Embryonic facial prominence (tissue), 1 donor: ENCODE measurements at regions not wholly inside any gene's neighbourhood (a gene's known extent, or its start where the extent isn't known, plus 50 kb on each side); places are given as distances from the start of the nearest gene placed in this dataset.
"Not testable (repeated sequence)": the region's sequence is repeated elsewhere in the genome, so short reads cannot be mapped to it uniquely, and the experiment has no call there.

Source experiments
- DNase-seq: peaks from one replicate; pipeline ENCODE4 v3.0.0-alpha.2; 2016; ENCODE audit errors: extremely low spot score

- no peak for DNase-seq
Measured at GRCh38 chr2:175256806-175257585, 75.5 kb upstream of the ATP5MC3 start.

GRCh38 chr2:175256391-175256790 is 74.9 kb upstream of the ATP5MC3 start:
- not testable (repeated sequence) for DNase-seq

- DNase-seq, result no peak
Measured at GRCh38 chr2:175253871-175254270, 72.4 kb upstream of the ATP5MC3 start.

GRCh38 chr2:175251425-175252041 is 70.0 kb upstream of the ATP5MC3 start:
- no peak for DNase-seq

GRCh38 chr2:175247159-175247558 is 65.6 kb upstream of the ATP5MC3 start:
- no peak for DNase-seq

GRCh38 chr2:175244697-175245096 is 63.2 kb upstream of the ATP5MC3 start:
- no peak for DNase-seq

GRCh38 chr2:175241691-175242090 is 60.2 kb upstream of the ATP5MC3 start:
- DNase-seq, result no peak

- DNase-seq, result not testable (repeated sequence)
Measured at GRCh38 chr2:175240033-175240432, 58.5 kb upstream of the ATP5MC3 start.

GRCh38 chr2:175236930-175237329 is 55.4 kb upstream of the ATP5MC3 start:
- DNase-seq, result no peak

GRCh38 chr2:175234650-175235049 is 53.1 kb upstream of the ATP5MC3 start:
- DNase-seq, result no peak

GRCh38 chr2:175234153-175234552 is 52.6 kb upstream of the ATP5MC3 start:
- no peak for DNase-seq

GRCh38 chr2:175233135-175233719 is 51.7 kb upstream of the ATP5MC3 start:
- DNase-seq, result no peak
